Epidermal melanocyte (primary cell): ENCODE measurements at regions not wholly inside any gene's neighbourhood (a gene's known extent, or its start where the extent isn't known, plus 50 kb on each side); places are given as distances from the start of the nearest gene placed in this dataset.

Experiments used
- DNase-seq: peaks from one replicate; pipeline ENCODE4 v3.0.0; 2011; ENCODE audit warnings: low spot score; ENCODE audit not compliant: insufficient read length

- no peak for DNase-seq
These were observed 247.2 kb upstream of the B3GALT2 start for GRCh38 chr1:193433599-193433998.

- no peak for DNase-seq
These were observed 246.7 kb upstream of the B3GALT2 start for GRCh38 chr1:193432979-193433587.

GRCh38 chr1:193431265-193431977 is 245.0 kb upstream of the B3GALT2 start:
- DNase-seq: no peak

GRCh38 chr1:193427524-193427923 is 241.1 kb upstream of the B3GALT2 start:
- DNase-seq: no peak

GRCh38 chr1:193426061-193426460 is 239.6 kb upstream of the B3GALT2 start:
- no peak for DNase-seq

GRCh38 chr1:193421487-193421886 is 235.1 kb upstream of the B3GALT2 start:
- no peak for DNase-seq

GRCh38 chr1:193419295-193419694 is 232.9 kb upstream of the B3GALT2 start:
- DNase-seq: no peak

GRCh38 chr1:193418745-193419058 is 232.3 kb upstream of the B3GALT2 start:
- no peak for DNase-seq

GRCh38 chr1:193417945-193418744 is 231.7 kb upstream of the B3GALT2 start:
- no peak for DNase-seq

- no peak for DNase-seq
These were observed 231.0 kb upstream of the B3GALT2 start for GRCh38 chr1:193417403-193417802.

- DNase-seq: no peak
These were observed 230.0 kb upstream of the B3GALT2 start for GRCh38 chr1:193416226-193417024.

- no peak for DNase-seq
These were observed 228.8 kb upstream of the B3GALT2 start for GRCh38 chr1:193415256-193415655.

- DNase-seq: no peak
These were observed 227.0 kb upstream of the B3GALT2 start for GRCh38 chr1:193413376-193413775.

GRCh38 chr1:193412748-193413147 is 226.3 kb upstream of the B3GALT2 start:
- DNase-seq: no peak

GRCh38 chr1:193411714-193412113 is 225.3 kb upstream of the B3GALT2 start:
- DNase-seq: no peak

GRCh38 chr1:193411215-193411614 is 224.8 kb upstream of the B3GALT2 start:
- DNase-seq: no peak

- no peak for DNase-seq
These were observed 222.4 kb upstream of the B3GALT2 start for GRCh38 chr1:193408782-193409293.

- DNase-seq: no peak
These were observed 220.5 kb upstream of the B3GALT2 start for GRCh38 chr1:193406901-193407300.

GRCh38 chr1:193404236-193404635 is 217.8 kb upstream of the B3GALT2 start:
- DNase-seq: no peak

- DNase-seq: no peak
These were observed 216.6 kb upstream of the B3GALT2 start for GRCh38 chr1:193402977-193403376.

GRCh38 chr1:193402037-193402436 is 215.6 kb upstream of the B3GALT2 start:
- DNase-seq: no peak

GRCh38 chr1:193394336-193394735 is 207.9 kb upstream of the B3GALT2 start:
- no peak for DNase-seq
